ENCODE measurements at regions not wholly inside any gene's neighbourhood (a gene's known extent, or its start where the extent isn't known, plus 50 kb on each side); places are given as distances from the start of the nearest gene placed in this dataset.

GRCh38 chr3:105228696-105229095, 138.0 kb upstream of the ALCAM start:
- DNase-seq = no peak
- Histone ChIP-seq H3K79me2 (ENCODE audit: insufficient read depth, low read length) (no peaks in the 10 kb centered on the region), H3K9me3 (ENCODE audit: insufficient read depth, low read length, severe bottlenecking) (no peaks in the 10 kb centered on the region), H3K4me3 (ENCODE audit: low read depth in 1 of 2, low read length in 2 of 2) (no peak overlapping the region), H3K4me2 (ENCODE audit: insufficient read depth, low read length) (no peak overlapping the region), H3K4me1 (ENCODE audit: insufficient read depth, low read length) (no peaks in the 10 kb centered on the region), H3K9ac (ENCODE audit: low read depth, low read length) (no peak overlapping the region), H2AFZ (ENCODE audit: low read depth, low read length) (no peak overlapping the region), H3K27ac (ENCODE audit: low read length) (no peak overlapping the region), H3K36me3 (ENCODE audit: insufficient read depth, low read length) (no peaks in the 10 kb centered on the region), H3K27me3 (ENCODE audit: insufficient read depth, low read length, poor library complexity) (no peaks in the 10 kb centered on the region), H4K20me1 (ENCODE audit: insufficient read depth, low read length) (no peaks in the 10 kb centered on the region)
- ATAC-seq (ENCODE audit: insufficient read depth, low read depth) = no peak
- TF ChIP-seq CTCF (IDR thresholded peaks at IDR 0.05; ENCODE audit: borderline replicate concordance, extremely low read depth, low read length, poor library complexity, severe bottlenecking) (no peak), EZH2 (IDR thresholded peaks at IDR 0.05; ENCODE audit: borderline replicate concordance, low read depth, low read length, severe bottlenecking) (no peak)

- no peaks in the 10 kb centered on the region for H3K27me3 ChIP-seq (ENCODE audit: insufficient read depth, low read length, poor library complexity)
- no peaks in the 10 kb centered on the region for H3K9me3 ChIP-seq (ENCODE audit: insufficient read depth, low read length, severe bottlenecking)
- no peak overlapping the region for H3K27ac ChIP-seq (ENCODE audit: low read length)
- H3K4me2 ChIP-seq (ENCODE audit: insufficient read depth, low read length) = no peak overlapping the region
- H3K4me1 ChIP-seq (ENCODE audit: insufficient read depth, low read length) = no peaks in the 10 kb centered on the region
- DNase-seq (no peak), ATAC-seq (ENCODE audit: insufficient read depth, low read depth) (no peak)
- no peak overlapping the region for H3K4me3 ChIP-seq (ENCODE audit: low read depth in 1 of 2, low read length in 2 of 2)
- TF ChIP-seq CTCF (IDR thresholded peaks at IDR 0.05; ENCODE audit: borderline replicate concordance, extremely low read depth, low read length, poor library complexity, severe bottlenecking) (no peak), EZH2 (IDR thresholded peaks at IDR 0.05; ENCODE audit: borderline replicate concordance, low read depth, low read length, severe bottlenecking) (no peak)
- no peaks in the 10 kb centered on the region for H3K36me3 ChIP-seq (ENCODE audit: insufficient read depth, low read length)
- no peak overlapping the region for H3K9ac ChIP-seq (ENCODE audit: low read depth, low read length)
- no peaks in the 10 kb centered on the region for H4K20me1 ChIP-seq (ENCODE audit: insufficient read depth, low read length)
- H3K79me2 ChIP-seq (ENCODE audit: insufficient read depth, low read length) = no peaks in the 10 kb centered on the region
- no peak overlapping the region for H2AFZ ChIP-seq (ENCODE audit: low read depth, low read length)
Observed at GRCh38 chr3:105232553-105232952, 134.2 kb upstream of the ALCAM start.

GRCh38 chr3:105233010-105233409, 133.7 kb upstream of the ALCAM start:
- H3K4me1 ChIP-seq (ENCODE audit: insufficient read depth, low read length) = no peaks in the 10 kb centered on the region
- H3K4me2 ChIP-seq (ENCODE audit: insufficient read depth, low read length) = no peak overlapping the region
- no peak overlapping the region for H3K9ac ChIP-seq (ENCODE audit: low read depth, low read length)
- H4K20me1 ChIP-seq (ENCODE audit: insufficient read depth, low read length) = no peaks in the 10 kb centered on the region
- no peaks in the 10 kb centered on the region for H3K79me2 ChIP-seq (ENCODE audit: insufficient read depth, low read length)
- no peaks in the 10 kb centered on the region for H3K36me3 ChIP-seq (ENCODE audit: insufficient read depth, low read length)
- TF ChIP-seq EZH2 (IDR thresholded peaks at IDR 0.05; ENCODE audit: borderline replicate concordance, low read depth, low read length, severe bottlenecking) = no peak
- no peak for TF ChIP-seq CTCF (IDR thresholded peaks at IDR 0.05; ENCODE audit: borderline replicate concordance, extremely low read depth, low read length, poor library complexity, severe bottlenecking)
- H3K9me3 ChIP-seq (ENCODE audit: insufficient read depth, low read length, severe bottlenecking) = no peaks in the 10 kb centered on the region
- H3K4me3 ChIP-seq (ENCODE audit: low read depth in 1 of 2, low read length in 2 of 2) = no peak overlapping the region
- H3K27ac ChIP-seq (ENCODE audit: low read length) = no peak overlapping the region
- H2AFZ ChIP-seq (ENCODE audit: low read depth, low read length) = no peak overlapping the region
- ATAC-seq (ENCODE audit: insufficient read depth, low read depth) = no peak
- DNase-seq = no peak
- H3K27me3 ChIP-seq (ENCODE audit: insufficient read depth, low read length, poor library complexity) = no peaks in the 10 kb centered on the region

- no peak for DNase-seq
- Histone ChIP-seq H2AFZ (ENCODE audit: low read depth, low read length) (no peak overlapping the region), H3K27ac (ENCODE audit: low read length) (no peak overlapping the region), H4K20me1 (ENCODE audit: insufficient read depth, low read length) (no peaks in the 10 kb centered on the region), H3K4me2 (ENCODE audit: insufficient read depth, low read length) (no peak overlapping the region), H3K27me3 (ENCODE audit: insufficient read depth, low read length, poor library complexity) (no peaks in the 10 kb centered on the region), H3K79me2 (ENCODE audit: insufficient read depth, low read length) (no peaks in the 10 kb centered on the region), H3K36me3 (ENCODE audit: insufficient read depth, low read length) (no peaks in the 10 kb centered on the region), H3K9ac (ENCODE audit: low read depth, low read length) (no peak overlapping the region), H3K4me1 (ENCODE audit: insufficient read depth, low read length) (no peaks in the 10 kb centered on the region), H3K4me3 (ENCODE audit: low read depth in 1 of 2, low read length in 2 of 2) (no peak overlapping the region), H3K9me3 (ENCODE audit: insufficient read depth, low read length, severe bottlenecking) (no peaks in the 10 kb centered on the region)
- ATAC-seq (ENCODE audit: insufficient read depth, low read depth) = no peak
- TF ChIP-seq CTCF (IDR thresholded peaks at IDR 0.05; ENCODE audit: borderline replicate concordance, extremely low read depth, low read length, poor library complexity, severe bottlenecking) (no peak), EZH2 (IDR thresholded peaks at IDR 0.05; ENCODE audit: borderline replicate concordance, low read depth, low read length, severe bottlenecking) (no peak)
Observed at GRCh38 chr3:105235221-105235620, 131.5 kb upstream of the ALCAM start.
